ENCODE measurements at regions not wholly inside any gene's neighbourhood (a gene's known extent, or its start where the extent isn't known, plus 50 kb on each side); places are given as distances from the start of the nearest gene placed in this dataset.

DNA sequence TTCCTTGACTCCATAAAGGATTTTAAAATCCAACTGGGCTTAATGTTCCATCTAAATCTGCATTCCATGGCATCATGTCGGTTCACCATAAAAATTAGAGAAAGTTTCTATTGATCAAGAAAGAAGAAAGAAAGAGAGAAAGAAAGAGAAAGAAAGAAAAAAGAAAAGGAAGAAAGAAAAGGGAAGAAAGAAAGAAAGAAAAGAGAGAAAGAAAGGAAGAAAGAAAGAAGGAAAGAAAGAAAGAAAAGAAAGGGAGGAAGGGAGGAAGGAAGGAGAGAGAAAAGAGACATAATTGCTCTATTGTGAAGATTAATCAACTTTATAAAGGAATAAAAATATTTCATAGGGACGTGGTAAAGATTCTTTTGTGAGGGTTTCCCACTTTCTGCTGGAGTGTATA lies 329.2 kb downstream of the DLEU7 start:
- Histone ChIP-seq H3K9me3 (ENCODE audit: insufficient read depth, low read length) (no peaks in the 10 kb centered on the region), H3K4me2 (ENCODE audit: low read depth, low read length, poor library complexity, severe bottlenecking) (peak overlapping the region; percentile 83), H3K9ac (ENCODE audit: low read length) (peak overlapping the region; percentile 58; the same call in 1 of the 2 replicates), H3K9me2 (replicated peaks; ENCODE audit: insufficient read depth, low read length) (no peaks in the 10 kb centered on the region), H2AFZ (ENCODE audit: low read depth, low read length, severe bottlenecking) (peak overlapping the region; percentile 6), H3F3A (ENCODE audit: insufficient read depth) (peaks cover 28% of the 10 kb centered on the region), H3K27ac (ENCODE audit: low read depth, low read length) (peak overlapping the region; percentile 95), H3K27me3 (ENCODE audit: low read length) (no peaks in the 10 kb centered on the region), H3K4me3 (ENCODE audit: insufficient read depth, low read length, poor library complexity, severe bottlenecking) (no peak overlapping the region), H3K36me3 (ENCODE audit: low read length) (no peaks in the 10 kb centered on the region), H4K20me1 (ENCODE audit: low read depth, low read length) (no peaks in the 10 kb centered on the region), H3K79me2 (ENCODE audit: insufficient read depth, low read length) (no peaks in the 10 kb centered on the region)
- TF ChIP-seq CTCF (IDR thresholded peaks at IDR 0.05; ENCODE audit: insufficient read depth, low read length, poor library complexity, severe bottlenecking) = no peak
- no peak for TF ChIP-seq EZH2phosphoT487 (conservative IDR thresholded peaks at IDR 0.05; ENCODE audit: low read length)

- H3K4me3 ChIP-seq (ENCODE audit: insufficient read depth, low read length, poor library complexity, severe bottlenecking) = no peak overlapping the region
- H3K36me3 ChIP-seq (ENCODE audit: low read length) = no peaks in the 10 kb centered on the region
- H3K9ac ChIP-seq (ENCODE audit: low read length) = no peak overlapping the region
- H3K4me2 ChIP-seq (ENCODE audit: low read depth, low read length, poor library complexity, severe bottlenecking) = no peak overlapping the region
- no peaks in the 10 kb centered on the region for H4K20me1 ChIP-seq (ENCODE audit: low read depth, low read length)
- H2AFZ ChIP-seq (ENCODE audit: low read depth, low read length, severe bottlenecking) = no peak overlapping the region
- no peak overlapping the region for H3K27ac ChIP-seq (ENCODE audit: low read depth, low read length)
- no peaks in the 10 kb centered on the region for H3K9me3 ChIP-seq (ENCODE audit: insufficient read depth, low read length)
- no peaks in the 10 kb centered on the region for H3K27me3 ChIP-seq (ENCODE audit: low read length)
- TF ChIP-seq CTCF (IDR thresholded peaks at IDR 0.05; ENCODE audit: insufficient read depth, low read length, poor library complexity, severe bottlenecking) (no peak), EZH2phosphoT487 (conservative IDR thresholded peaks at IDR 0.05; ENCODE audit: low read length) (no peak)
- H3F3A ChIP-seq (ENCODE audit: insufficient read depth) = peaks cover 11% of the 10 kb centered on the region
- H3K9me2 ChIP-seq (replicated peaks; ENCODE audit: insufficient read depth, low read length) = no peaks in the 10 kb centered on the region
- no peaks in the 10 kb centered on the region for H3K79me2 ChIP-seq (ENCODE audit: insufficient read depth, low read length)
These were observed 325.4 kb downstream of the DLEU7 start for GRCh38 chr13:50518131-50518530.

DNA sequence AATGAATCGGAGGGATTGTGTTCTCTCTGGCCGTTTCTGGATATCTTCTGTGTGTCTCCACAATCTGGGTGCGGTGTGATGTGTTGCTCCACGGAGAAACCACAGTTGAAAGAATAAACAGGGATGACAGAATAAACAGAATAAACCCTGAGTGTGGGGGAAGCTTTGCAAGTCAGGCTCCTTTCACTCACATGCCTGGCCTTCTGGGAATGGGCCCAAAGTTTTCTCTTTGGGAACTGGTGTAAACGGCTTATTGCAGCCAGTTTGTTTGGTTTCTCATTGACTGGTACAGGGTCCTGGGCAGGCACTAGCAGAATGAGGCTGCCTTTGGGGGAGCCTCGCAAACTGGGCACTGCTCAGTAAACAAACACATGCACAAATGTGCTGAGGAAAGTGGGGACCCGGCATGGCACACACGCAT lies 324.7 kb downstream of the DLEU7 start:
- no peak overlapping the region for H3K4me3 ChIP-seq (ENCODE audit: insufficient read depth, low read length, poor library complexity, severe bottlenecking)

More for the DNA sequence above, 324.7 kb downstream of the DLEU7 start:
- Histone ChIP-seq H3F3A (ENCODE audit: insufficient read depth) (peaks cover 4% of the 10 kb centered on the region), H3K9me2 (replicated peaks; ENCODE audit: insufficient read depth, low read length) (no peaks in the 10 kb centered on the region), H3K27me3 (ENCODE audit: low read length) (no peaks in the 10 kb centered on the region), H4K20me1 (ENCODE audit: low read depth, low read length) (no peaks in the 10 kb centered on the region), H3K9ac (ENCODE audit: low read length) (no peak overlapping the region), H3K27ac (ENCODE audit: low read depth, low read length) (no peak overlapping the region), H3K4me2 (ENCODE audit: low read depth, low read length, poor library complexity, severe bottlenecking) (no peak overlapping the region), H3K9me3 (ENCODE audit: insufficient read depth, low read length) (no peaks in the 10 kb centered on the region), H3K36me3 (ENCODE audit: low read length) (no peaks in the 10 kb centered on the region), H3K79me2 (ENCODE audit: insufficient read depth, low read length) (no peaks in the 10 kb centered on the region), H2AFZ (ENCODE audit: low read depth, low read length, severe bottlenecking) (no peak overlapping the region)
- TF ChIP-seq CTCF (IDR thresholded peaks at IDR 0.05; ENCODE audit: insufficient read depth, low read length, poor library complexity, severe bottlenecking) (no peak), EZH2phosphoT487 (conservative IDR thresholded peaks at IDR 0.05; ENCODE audit: low read length) (no peak)

Measured in SU-DHL-6 (cell line).